ENCODE measurements at regions not wholly inside any gene's neighbourhood (a gene's known extent, or its start where the extent isn't known, plus 50 kb on each side); places are given as distances from the start of the nearest gene placed in this dataset.

DNA sequence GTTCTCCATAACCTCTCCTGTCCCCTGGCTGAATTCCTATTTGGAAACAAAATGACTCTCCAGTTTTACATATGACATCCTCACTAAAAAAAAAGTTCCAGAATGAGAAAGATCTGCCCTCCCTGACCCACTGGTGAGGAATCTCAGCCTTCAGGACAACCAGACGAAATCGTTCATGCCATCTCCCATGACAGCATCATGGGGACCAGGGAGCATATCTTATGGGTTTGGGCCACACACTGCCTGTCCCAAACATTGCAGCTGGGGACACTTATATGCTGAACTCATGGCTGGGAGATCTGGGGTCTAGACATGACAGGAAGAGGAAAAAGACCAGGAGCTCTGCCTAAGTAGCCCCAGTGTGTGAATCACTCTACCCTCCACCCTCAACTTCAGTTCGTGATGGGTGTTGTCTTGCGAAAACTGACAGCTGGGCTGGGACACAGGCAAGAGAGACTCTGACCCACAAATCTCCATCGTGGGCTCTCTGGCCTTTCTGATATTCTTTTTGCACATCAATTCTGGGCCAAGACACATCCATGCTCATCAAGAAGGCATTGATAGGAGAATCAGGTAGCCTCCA lies 102.0 kb downstream of the ZNF280B start:
- no peak for DNase-seq (ENCODE audit: low read depth)
- TF ChIP-seq CTCF (IDR thresholded peaks at IDR 0.05; ENCODE audit: low read depth, low read length, missing control alignments) = no peak
- no peak overlapping the region for H3K4me3 ChIP-seq (ENCODE audit: low read depth, low read length)
- in situ Hi-C loops (cut with HindIII; ENCODE audit: low sequenced_read_pairs) = no loop called here

GRCh38 chr22:22407061-22407460 lies 101.5 kb downstream of the ZNF280B start:
- no peak for TF ChIP-seq CTCF (IDR thresholded peaks at IDR 0.05; ENCODE audit: low read depth, low read length, missing control alignments)
- DNase-seq (ENCODE audit: low read depth) = no peak
- no peak overlapping the region for H3K4me3 ChIP-seq (ENCODE audit: low read depth, low read length)
- in situ Hi-C loops (cut with HindIII; ENCODE audit: low sequenced_read_pairs) = no loop called here

DNA sequence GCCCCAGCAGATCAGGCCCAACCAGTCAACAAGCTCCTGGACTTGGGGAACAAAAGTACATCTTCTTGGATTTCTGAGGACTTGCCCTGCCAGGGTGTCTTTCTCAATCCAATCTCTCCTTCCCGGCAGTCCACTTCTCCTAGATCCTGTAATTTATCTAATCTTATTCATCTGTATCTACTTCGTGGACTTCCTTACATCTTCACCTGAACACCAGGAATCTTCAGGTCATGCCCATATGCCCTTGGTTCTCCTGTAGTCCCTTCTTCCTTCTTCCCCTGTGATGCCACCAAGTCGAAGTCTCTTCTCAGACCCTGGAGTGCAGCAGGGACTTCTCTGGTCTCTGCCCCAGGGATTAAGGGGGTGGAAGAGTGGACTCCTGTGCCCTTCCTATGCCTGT lies 100.3 kb downstream of the ZNF280B start:
- TF ChIP-seq CTCF (IDR thresholded peaks at IDR 0.05; ENCODE audit: low read depth, low read length, missing control alignments) = no peak
- DNase-seq (ENCODE audit: low read depth) = no peak
- in situ Hi-C loops (cut with HindIII; ENCODE audit: low sequenced_read_pairs) = no loop called here
- no peak overlapping the region for H3K4me3 ChIP-seq (ENCODE audit: low read depth, low read length)

DNA sequence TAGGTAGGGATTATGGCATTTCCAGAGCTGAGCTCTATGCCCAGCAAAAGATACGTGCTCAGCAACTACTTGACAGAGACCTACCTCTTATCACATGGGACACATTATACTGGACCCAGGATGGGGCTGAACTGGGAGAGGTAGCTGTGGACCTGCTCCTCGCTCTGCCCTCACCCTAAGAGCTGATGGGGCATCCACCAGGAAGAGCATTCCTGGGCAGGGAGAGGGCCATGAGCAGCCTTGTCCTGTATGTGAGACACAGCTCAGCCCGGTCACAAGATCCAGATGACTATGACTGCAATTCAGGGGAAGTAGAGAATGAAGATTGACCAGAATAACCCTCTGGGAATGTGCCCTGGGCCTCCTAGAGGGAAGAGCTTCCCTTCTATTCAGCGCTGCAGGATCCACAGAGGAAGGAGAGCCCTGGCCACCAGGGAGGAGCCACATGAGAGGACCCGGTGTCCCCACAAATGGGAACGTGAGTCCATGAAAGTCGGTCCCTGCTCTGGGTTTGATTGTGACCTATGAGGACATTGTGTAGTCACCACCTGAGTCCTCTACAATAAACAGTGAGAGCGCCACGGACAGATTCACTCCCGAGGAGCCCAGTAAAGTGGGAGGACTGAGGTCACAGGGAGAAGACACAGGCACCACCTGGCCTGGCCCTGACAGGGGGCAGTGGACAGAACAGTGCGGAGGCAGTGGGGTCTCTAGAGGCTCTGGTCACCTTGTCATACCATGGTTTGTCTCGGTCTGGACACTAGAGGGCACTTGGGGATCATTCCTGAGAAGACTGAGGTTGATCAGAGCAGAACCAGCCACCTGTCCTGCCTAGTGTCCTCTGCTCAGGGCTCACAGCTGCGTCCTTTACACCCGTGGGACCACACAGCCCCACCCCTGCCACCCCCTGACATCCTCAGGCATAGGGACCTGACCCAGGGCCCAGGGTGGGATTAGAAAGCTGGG lies 99.5 kb downstream of the ZNF280B start:
- in situ Hi-C loops (cut with HindIII; ENCODE audit: low sequenced_read_pairs) = no loop called here
- TF ChIP-seq CTCF (IDR thresholded peaks at IDR 0.05; ENCODE audit: low read depth, low read length, missing control alignments) = peak; percentile 47
- no peak overlapping the region for H3K4me3 ChIP-seq (ENCODE audit: low read depth, low read length)
- no peak for DNase-seq (ENCODE audit: low read depth)

DNA sequence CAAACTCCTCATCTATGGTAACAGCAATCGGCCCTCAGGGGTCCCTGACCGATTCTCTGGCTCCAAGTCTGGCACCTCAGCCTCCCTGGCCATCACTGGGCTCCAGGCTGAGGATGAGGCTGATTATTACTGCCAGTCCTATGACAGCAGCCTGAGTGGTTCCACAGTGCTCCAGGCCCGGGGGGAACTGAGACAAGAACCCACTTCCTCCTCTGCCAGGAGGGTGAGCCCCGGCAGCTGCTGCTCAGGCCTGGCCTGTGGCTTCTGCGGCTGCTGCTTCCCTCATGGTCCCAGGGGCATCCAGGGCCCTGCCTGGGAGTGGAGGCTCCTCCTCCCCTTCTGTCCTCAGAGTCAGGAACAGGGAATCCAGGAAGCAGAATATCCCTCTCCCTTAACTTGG lies 98.4 kb downstream of the ZNF280B start:
- in situ Hi-C loops (cut with HindIII; ENCODE audit: low sequenced_read_pairs) = no loop called here
- DNase-seq (ENCODE audit: low read depth) = no peak
- TF ChIP-seq CTCF (IDR thresholded peaks at IDR 0.05; ENCODE audit: low read depth, low read length, missing control alignments) = no peak
- no peak overlapping the region for H3K4me3 ChIP-seq (ENCODE audit: low read depth, low read length)

DNA sequence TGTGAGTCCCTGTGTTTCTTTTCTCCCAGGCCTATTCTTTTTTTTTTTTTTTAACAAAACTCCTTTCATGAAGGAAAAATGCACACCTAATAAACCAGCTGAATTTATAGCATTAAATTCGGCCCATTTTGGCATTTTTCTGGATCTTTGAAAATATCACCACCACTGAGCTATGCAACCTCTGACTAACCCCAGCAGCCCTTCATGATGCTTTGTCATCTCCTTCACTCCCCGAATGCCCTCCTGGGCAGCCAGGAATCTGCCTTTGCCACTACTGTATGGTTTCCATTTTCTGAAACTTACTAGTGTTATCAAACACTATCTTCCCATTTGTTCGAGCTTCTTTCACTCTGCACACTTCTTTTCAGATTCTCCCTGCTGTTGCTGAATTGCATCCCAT lies 97.9 kb downstream of the ZNF280B start:
- no peak overlapping the region for H3K4me3 ChIP-seq (ENCODE audit: low read depth, low read length)
- DNase-seq (ENCODE audit: low read depth) = no peak
- no peak for TF ChIP-seq CTCF (IDR thresholded peaks at IDR 0.05; ENCODE audit: low read depth, low read length, missing control alignments)
- in situ Hi-C loops (cut with HindIII; ENCODE audit: low sequenced_read_pairs) = no loop called here

Measured in astrocyte of the cerebellum (primary cell).